ENCODE measurements at regions not wholly inside any gene's neighbourhood (a gene's known extent, or its start where the extent isn't known, plus 50 kb on each side); places are given as distances from the start of the nearest gene placed in this dataset.

DNA sequence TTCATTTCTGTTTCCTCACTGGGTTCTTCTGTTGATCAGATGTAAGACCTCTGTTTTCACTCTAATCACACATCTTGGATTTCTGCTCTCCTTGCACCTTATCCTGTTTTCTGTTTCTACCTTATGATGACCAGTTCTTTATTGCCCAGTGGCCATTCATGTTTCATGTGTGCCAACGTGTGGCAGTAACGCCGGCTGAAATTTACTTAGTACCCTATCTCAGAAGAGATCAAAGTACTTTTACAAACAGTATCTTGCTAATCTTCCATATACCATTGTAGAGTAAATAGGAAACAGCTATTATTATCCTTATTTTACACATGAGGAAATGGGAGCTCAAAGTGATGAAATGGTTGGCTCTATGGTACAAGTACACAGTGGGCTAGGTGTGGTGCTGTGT is 74.0 kb downstream of the GATA3 start:
- no peak for DNase-seq
- TF ChIP-seq, protein P1, sequence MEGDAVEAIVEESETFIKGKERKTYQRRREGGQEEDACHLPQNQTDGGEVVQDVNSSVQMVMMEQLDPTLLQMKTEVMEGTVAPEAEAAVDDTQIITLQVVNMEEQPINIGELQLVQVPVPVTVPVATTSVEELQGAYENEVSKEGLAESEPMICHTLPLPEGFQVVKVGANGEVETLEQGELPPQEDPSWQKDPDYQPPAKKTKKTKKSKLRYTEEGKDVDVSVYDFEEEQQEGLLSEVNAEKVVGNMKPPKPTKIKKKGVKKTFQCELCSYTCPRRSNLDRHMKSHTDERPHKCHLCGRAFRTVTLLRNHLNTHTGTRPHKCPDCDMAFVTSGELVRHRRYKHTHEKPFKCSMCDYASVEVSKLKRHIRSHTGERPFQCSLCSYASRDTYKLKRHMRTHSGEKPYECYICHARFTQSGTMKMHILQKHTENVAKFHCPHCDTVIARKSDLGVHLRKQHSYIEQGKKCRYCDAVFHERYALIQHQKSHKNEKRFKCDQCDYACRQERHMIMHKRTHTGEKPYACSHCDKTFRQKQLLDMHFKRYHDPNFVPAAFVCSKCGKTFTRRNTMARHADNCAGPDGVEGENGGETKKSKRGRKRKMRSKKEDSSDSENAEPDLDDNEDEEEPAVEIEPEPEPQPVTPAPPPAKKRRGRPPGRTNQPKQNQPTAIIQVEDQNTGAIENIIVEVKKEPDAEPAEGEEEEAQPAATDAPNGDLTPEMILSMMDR (IDR thresholded peaks at IDR 0.05): no peak
- no peak for TF ChIP-seq POLR2A (IDR thresholded peaks at IDR 0.05)
- H3K27me3 ChIP-seq: no peaks in the 10 kb centered on the region
- H3K4me3 ChIP-seq: no peak overlapping the region
- no peaks in the 10 kb centered on the region for H3K4me1 ChIP-seq
- no peaks in the 10 kb centered on the region for H3K9me3 ChIP-seq
- no peaks in the 10 kb centered on the region for H3K36me3 ChIP-seq
- no peak overlapping the region for H3K27ac ChIP-seq

DNA sequence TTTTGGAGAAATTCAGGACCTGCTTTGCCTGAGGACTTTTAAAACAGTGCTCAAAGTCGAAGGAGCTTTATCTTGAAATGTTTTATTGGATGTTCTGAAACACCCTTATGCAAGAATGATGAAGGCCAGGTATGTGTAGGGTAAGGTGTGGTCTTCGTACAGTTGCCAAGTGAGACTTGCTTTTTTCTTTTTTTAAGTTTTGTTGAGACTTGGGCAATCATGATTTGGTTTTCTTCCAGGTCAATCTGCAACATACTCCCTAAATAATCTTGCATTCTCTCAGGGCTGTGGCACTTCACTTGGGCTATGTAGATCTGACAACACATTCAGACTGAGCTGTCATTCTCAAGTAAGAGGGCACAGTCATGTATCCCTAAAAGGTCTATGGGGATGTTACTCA is 75.0 kb downstream of the GATA3 start:
- H3K27me3 ChIP-seq: no peaks in the 10 kb centered on the region
- no peaks in the 10 kb centered on the region for H3K9me3 ChIP-seq
- H3K27ac ChIP-seq: no peak overlapping the region
- no peak for DNase-seq
- H3K4me3 ChIP-seq: no peak overlapping the region
- H3K4me1 ChIP-seq: no peaks in the 10 kb centered on the region
- TF ChIP-seq POLR2A (IDR thresholded peaks at IDR 0.05): no peak
- TF ChIP-seq, protein P1 (IDR thresholded peaks at IDR 0.05): no peak
- no peaks in the 10 kb centered on the region for H3K36me3 ChIP-seq

DNA sequence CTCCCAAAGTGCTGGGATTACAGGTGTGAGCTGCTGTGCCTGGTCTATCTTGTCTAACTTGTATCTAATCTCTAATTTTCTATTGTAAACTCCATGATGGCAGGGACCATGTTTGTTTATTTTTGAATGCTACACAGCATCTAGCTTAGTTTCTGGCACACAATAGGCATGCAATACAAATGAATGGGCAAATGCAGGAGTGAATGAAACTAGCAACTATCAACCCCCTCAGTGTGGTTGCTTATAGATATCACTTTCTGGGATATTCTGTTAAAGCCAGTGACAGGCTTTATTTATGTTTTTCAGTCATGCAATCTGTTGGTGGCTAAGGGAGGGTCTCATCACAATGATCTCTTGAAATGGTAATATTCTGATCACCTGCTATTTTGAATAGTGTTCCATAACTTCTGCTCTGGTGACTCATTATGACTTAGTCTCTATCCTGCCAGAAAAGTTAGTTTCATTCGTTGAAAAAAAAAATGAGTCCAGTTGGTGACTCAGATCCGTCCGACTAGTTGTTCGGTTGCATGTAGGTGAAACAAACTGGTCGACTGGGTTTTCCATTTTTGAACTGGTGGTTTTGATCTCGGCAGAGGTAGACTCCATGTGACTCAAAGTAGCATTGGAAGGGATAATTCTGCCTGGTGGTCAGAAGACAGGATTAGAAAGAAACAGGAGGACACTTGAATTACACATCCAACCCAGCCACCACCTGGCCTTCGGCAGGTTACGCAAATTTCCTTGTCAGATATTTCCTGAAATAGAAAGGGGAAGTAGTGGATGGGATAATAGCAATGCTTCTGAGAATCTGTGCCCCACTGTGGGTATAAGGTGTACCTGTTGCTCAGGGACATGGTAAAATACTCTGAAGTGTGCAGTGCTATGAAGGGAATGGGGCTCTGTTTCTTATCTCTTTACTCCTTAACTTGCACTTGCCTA is 76.8 kb downstream of the GATA3 start:
- H3K27me3 ChIP-seq: no peaks in the 10 kb centered on the region
- DNase-seq: no peak
- no peaks in the 10 kb centered on the region for H3K9me3 ChIP-seq
- TF ChIP-seq, protein P1 (IDR thresholded peaks at IDR 0.05): no peak
- TF ChIP-seq POLR2A (IDR thresholded peaks at IDR 0.05): no peak
- H3K4me3 ChIP-seq: no peak overlapping the region
- H3K36me3 ChIP-seq: no peaks in the 10 kb centered on the region
- no peak overlapping the region for H3K27ac ChIP-seq
- H3K4me1 ChIP-seq: no peaks in the 10 kb centered on the region

DNA sequence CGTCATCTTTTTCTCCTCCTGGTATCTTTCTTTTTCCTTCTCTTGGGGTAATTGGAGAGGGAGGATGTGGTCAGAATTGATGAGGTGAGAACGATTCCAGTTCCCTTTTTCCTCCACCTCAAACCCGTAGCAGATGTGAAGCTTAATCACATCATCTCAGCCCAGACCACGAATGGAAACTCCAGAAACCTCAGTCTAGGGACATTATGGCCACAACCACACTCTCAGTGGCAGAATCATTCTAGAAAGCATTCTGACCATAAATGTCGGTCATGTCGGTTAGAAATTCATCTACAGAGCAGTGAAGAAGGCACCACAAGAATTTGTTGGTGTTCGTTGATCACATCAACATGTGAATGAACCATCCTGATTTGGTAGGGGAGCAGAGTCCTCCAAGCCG is 78.7 kb downstream of the GATA3 start:
- H3K36me3 ChIP-seq: no peaks in the 10 kb centered on the region
- H3K27me3 ChIP-seq: no peaks in the 10 kb centered on the region
- DNase-seq: no peak
- no peak overlapping the region for H3K27ac ChIP-seq
- no peak overlapping the region for H3K4me3 ChIP-seq
- no peaks in the 10 kb centered on the region for H3K4me1 ChIP-seq
- TF ChIP-seq POLR2A (IDR thresholded peaks at IDR 0.05): no peak
- no peaks in the 10 kb centered on the region for H3K9me3 ChIP-seq

DNA sequence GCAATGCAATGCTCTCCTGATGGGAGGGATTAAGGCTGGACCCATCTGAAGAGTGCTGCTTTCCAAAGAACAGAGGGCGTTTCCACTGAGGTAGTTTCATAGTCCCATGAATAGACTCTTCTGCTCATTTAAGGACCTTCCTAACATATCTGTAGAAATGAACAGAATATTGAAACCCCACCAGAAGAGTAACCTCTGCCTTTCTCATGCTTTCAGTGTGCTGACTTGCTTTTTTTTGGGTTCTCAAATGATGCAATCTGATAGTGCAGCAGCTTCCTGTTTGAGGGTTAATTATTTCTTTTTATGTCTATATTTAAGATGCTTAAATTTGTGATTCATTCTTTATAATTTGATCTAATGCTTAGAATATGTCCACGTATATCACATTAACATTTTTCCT is 82.2 kb downstream of the GATA3 start:
- Histone ChIP-seq H3K4me3 (no peak overlapping the region), H3K4me1 (no peaks in the 10 kb centered on the region), H3K27ac (no peak overlapping the region), H3K36me3 (no peaks in the 10 kb centered on the region), H3K9me3 (no peaks in the 10 kb centered on the region), H3K27me3 (no peaks in the 10 kb centered on the region)
- no peak for TF ChIP-seq POLR2A (IDR thresholded peaks at IDR 0.05)
- TF ChIP-seq, protein P1 (IDR thresholded peaks at IDR 0.05): no peak
- no peak for DNase-seq

DNA sequence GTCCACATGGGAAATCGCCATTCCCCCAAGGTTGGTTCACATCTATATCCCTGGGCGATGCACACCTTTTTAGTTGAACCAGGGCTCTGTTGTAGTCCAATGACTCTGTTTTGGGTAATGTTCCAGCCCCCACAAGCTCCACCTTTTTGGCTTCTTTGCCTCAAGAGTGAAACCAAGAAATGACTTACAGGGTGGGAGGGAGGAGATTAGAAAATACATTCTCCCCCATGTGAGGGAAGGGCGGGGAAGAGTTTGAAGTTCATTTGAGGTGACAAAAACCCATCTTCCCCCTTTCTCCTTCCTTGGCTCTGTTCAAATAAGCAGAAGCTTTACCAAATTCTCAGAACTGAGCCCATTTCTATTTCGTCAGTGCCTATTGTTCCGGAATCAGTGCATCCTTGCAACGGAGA is 82.8 kb downstream of the GATA3 start:
- H3K9me3 ChIP-seq: no peaks in the 10 kb centered on the region
- no peaks in the 10 kb centered on the region for H3K27me3 ChIP-seq
- H3K4me3 ChIP-seq: peak overlapping the region in 2 of 4 donors; percentile 1 to 5
- no peaks in the 10 kb centered on the region for H3K36me3 ChIP-seq
- no peaks in the 10 kb centered on the region for H3K4me1 ChIP-seq
- no peak overlapping the region for H3K27ac ChIP-seq
- DNase-seq: no peak
- TF ChIP-seq, protein P1 (IDR thresholded peaks at IDR 0.05): no peak
- no peak for TF ChIP-seq POLR2A (IDR thresholded peaks at IDR 0.05)
